ENCODE measurements at regions not wholly inside any gene's neighbourhood (a gene's known extent, or its start where the extent isn't known, plus 50 kb on each side); places are given as distances from the start of the nearest gene placed in this dataset.

DNA sequence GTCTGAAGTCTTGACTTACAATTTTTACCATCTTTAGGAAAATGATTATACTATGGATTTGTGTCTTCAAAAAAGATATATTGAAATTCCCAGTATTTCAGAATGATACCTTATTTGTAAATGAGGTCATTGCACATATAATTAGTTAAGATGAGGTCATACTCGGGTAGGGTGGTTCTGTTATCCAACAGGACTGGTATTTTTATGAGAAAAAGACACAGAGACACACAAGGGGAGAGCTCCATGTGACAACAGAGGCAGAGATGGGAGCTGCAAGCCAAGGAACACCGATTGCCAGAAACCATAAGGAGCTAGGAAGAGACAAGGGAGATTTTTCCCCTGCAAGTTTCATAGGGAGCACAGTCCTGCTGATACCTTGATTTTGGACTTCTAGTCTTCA, 356.9 kb downstream of the ARL4A start:
- DNase-seq = no peak

- no peak for DNase-seq
These were observed 359.6 kb downstream of the ARL4A start for GRCh38 chr7:13047061-13047460.

DNA sequence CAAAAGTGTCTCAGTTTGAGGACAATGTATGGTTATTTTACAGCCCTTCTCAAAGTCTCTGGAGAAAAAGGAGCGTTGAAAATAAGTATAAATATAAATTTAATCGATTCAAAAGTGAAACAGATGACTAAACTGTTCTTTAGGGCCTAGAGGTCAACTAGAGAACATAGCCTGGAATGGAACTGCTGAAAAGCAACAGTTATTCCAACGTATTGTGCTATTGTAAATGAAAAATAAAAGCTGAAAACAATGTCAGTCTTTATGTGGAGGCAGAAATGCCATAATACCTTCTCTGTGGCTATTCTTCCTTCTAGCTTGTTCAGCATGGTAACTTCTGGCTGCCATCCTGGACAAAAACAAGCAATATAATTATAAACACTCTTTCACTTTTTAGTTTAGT, 362.5 kb downstream of the ARL4A start:
- DNase-seq = no peak

DNA sequence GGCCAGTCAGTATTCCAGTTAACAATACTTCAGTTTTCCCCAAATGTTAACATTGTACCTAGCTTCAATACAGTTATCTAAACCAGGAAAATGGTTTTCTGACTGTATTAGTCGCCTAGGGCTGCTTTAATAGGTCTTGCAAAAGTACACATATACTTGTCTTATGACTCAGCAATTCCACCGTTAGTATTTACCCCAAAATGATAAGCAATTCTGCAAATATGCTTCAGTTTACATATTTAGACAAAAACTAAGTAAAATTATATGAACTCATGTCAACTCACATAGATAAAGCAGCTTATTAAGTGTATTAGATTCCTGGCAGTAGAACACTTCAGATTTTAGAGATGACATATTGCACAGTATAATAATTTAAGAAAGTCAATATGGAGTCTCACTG, 363.3 kb downstream of the ARL4A start:
- no peak for DNase-seq

DNA sequence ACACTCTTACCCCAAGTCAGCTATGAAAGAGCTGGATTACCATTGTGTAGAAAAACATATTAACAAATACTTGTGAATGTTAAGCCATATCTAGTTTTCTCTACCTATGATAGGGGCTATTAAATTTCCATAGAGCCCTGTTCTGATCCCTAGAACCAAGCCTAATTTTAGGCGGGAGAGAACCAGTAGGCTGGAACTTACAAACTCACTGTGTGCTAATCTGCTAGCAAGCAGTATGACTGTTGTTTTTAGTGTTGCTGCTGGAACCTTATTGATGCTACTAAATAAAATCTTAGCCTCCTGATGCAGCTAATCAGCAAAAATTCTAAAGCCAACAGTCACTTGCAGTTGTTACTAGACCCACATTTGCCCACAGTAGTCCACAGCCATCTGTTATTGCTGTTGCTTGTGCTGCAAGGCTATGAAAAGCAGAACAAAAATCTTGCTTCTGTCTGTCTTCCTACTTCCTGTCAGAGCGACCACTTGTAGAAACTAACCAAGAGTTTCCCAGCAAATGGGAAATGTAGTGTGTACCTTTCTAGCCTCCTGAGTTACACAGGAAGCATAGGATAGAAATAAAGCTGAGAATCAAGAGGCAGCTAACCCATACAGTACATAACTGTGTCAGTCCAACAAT, 368.4 kb downstream of the ARL4A start:
- no peak for DNase-seq

GRCh38 chr7:13057462-13058200, 370.2 kb downstream of the ARL4A start:
- peak in 1 of 5 experiments; percentile 11 for DNase-seq

DNA sequence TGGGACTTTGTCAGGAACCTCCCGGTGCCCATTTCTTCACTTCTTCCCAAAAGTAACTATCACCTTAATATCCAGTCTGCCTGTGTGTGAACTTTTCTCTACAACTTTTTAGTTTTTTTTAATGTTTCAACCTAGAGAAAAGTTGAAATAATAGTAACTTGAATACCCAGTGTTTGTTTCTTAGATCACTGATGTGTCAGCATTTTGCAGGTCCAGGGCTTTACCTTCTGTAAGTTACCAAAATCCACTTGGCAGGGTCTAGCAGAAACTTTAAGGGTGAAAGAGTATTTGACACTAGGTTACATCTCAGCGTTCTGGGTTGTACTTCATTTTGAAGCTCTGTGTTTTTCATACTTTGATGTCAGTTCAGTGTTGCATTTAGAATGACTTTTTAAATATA, 372.7 kb downstream of the ARL4A start:
- DNase-seq = no peak

DNA sequence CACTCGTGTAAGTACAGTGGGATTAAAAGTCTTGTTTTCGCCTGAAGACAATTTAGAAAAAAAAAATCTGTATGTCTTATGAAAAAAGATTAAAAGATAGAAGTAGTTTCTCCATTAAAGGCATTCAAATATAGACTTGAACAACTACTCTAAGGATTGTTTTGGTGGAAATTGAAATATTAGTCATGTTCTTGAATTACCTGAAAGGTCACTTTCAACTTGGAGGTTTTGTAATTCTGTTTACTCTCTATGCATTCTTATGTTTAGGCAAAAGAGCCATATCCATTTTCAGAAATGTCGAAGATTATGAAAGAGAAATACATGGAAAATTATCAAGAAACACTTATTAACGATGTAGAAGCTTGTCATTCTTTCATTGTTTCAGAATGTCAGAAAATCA, 373.7 kb downstream of the ARL4A start:
- DNase-seq = no peak

GRCh38 chr7:13062631-13063030, 375.2 kb downstream of the ARL4A start:
- no peak for DNase-seq

DNA sequence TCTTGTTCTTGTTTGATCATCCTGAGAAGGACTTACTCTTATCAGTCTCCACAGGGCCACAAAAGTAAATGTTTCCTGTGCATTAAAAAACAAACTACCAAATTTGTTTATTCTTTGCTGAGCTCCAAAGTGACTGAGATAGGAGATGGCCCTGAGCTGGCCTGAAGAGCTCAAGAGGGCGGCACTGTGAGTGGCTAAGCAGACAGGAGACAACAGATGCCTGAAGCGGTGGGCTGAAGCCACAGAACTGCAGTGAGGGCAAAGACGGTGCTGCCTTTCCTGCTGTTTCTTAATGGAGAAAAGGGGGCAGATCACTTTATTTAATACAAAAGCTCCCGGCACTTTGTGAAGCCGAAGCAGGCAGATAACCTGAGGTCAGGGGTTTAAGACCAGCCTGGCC, 379.6 kb downstream of the ARL4A start:
- DNase-seq = no peak

- no peak for DNase-seq
These were observed 380.6 kb downstream of the ARL4A start for GRCh38 chr7:13068032-13068431.

DNA sequence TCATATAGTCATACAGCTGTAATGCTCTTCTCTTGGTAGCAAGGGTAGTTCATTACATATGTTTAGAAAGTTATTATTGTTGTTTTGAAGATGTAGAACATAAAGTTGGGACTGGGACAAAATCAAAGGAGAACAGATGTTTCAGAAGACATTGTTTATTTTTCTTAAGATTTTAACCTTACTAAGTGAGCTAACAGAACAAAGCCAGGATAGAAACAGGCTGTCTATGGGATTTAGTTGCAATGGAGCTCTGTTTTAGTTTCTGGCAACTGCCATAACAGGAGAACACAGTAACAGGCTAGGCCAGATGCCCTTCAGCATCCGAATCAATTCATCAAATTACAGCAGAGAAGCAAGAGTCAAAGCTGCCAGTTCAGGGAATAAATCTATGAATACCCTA, 382.4 kb downstream of the ARL4A start:
- DNase-seq = no peak

GRCh38 chr7:13072014-13072413, 384.6 kb downstream of the ARL4A start:
- no peak for DNase-seq

DNA sequence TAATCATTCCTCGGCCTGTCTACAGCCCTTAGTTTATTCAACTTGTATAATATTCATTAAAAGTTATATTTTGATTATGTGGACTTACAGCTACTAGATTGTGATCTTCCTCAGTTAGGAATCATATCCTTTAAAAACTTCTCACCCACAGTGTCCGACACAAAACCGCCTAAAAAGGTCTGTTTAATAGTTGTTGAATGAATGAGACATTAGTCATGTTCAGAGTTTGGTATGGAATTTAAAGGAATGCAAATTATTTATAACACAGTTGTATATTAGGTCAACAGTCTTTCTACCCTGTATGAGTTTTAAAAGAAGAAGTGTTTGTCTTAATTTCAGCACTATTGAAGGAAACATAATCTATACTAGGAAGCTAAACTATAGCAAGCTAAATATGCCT, 390.0 kb downstream of the ARL4A start:
- DNase-seq = no peak

- no peak for DNase-seq
These were observed 390.7 kb downstream of the ARL4A start for GRCh38 chr7:13078105-13078504.

GRCh38 chr7:13090959-13091358, 403.5 kb downstream of the ARL4A start:
- no peak for DNase-seq

DNA sequence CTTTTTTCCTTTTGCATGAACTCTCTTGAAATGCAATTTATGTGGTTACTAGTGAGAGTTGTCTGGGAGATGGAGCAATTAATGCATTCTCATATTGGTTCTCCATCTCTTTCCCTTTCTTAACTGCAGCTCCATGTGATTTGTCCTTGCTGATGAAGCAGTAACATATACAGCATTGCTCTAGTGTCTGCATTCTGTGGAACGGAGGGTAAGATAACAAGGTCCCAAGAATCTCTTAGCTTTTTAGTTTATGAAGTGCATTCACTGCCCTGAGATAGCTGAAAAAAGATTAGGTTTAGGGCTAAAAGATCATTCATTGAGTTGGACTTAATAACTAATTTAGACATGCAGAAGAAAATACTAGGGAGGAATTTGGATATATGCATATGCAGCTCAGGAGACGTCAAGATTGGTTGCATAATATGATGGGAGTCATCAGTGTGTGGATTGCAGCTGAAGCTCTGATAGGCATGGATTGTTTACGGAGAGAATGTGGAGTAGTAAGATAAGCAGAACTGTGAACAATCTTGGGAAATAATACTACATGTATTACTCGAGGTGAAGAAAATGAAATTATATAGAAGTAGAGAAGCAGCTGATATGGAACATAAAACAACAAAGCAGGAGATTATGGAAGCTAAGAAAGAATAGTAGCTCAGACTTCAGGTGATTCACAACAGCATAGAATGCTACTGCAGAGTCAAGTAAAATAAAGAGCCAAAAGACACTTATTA, 404.7 kb downstream of the ARL4A start:
- no peak for DNase-seq

GRCh38 chr7:13092708-13093005, 405.2 kb downstream of the ARL4A start:
- no peak for DNase-seq

GRCh38 chr7:13093160-13093559, 405.7 kb downstream of the ARL4A start:
- no peak for DNase-seq

DNA sequence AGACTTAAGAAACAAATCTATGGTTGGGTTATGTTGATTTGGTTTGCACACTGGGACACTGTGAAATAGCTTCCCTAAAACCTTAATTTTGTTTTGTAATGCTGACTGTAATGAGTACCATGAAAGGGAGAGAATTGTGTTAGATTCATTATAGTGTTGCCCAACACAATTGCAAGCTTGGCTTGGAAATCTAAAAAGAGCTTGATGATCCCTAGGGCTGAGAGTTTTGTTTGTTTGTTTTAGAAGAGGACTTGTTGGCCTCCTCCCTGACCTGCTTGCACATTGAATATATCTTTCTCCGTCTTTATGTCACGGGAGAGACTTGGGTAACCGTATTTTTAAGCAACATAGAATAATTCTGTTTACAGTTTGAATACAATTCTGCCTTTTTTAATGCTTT, 410.1 kb downstream of the ARL4A start:
- DNase-seq = no peak

GRCh38 chr7:13098161-13098560, 410.7 kb downstream of the ARL4A start:
- no peak for DNase-seq

DNA sequence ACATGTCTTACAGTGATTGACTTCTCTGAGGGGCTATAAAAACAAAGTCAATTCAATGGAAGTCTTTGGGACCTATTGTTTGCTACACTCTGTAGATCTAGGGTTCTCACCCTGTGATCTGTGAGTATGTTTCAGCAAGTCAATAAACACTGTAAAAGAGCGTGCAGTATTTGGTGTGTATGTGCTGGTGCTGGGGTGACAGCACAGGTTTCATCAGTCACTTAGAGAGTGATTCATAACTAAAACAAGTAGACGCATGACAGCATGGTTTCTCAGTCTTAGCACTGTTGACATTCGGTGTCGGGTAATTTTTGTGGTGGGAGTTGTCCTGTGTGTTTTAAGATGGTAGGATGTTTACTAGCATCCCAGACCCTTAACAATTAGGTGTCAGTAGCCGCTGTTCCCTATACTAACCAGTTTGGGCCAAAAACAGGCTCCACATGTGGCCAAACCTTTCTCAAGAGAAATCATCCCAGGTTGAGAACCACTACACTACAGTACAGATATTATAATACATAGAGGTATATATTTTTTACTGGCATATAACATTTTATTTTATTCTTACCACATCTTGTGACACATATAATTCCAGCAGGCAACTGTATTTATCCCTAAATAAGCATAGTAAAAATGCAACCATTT, 411.8 kb downstream of the ARL4A start:
- peak in 1 of 5 experiments; percentile 79 for DNase-seq

- peak in 1 of 5 experiments; percentile 58 for DNase-seq
These were observed 416.7 kb downstream of the ARL4A start for GRCh38 chr7:13104128-13104527.

- DNase-seq = no peak
These were observed 417.8 kb downstream of the ARL4A start for GRCh38 chr7:13105209-13105608.

Data from T-helper 2 cell (primary cell).